Inferior parietal cortex (tissue), 1 donor: ENCODE measurements at regions not wholly inside any gene's neighbourhood (a gene's known extent, or its start where the extent isn't known, plus 50 kb on each side); places are given as distances from the start of the nearest gene placed in this dataset.
"Not testable (repeated sequence)": the region's sequence is repeated elsewhere in the genome, so short reads cannot be mapped to it uniquely, and the experiment has no call there.

Experiments used
- DNase-seq: peaks from one replicate; pipeline ENCODE4 v3.0.0-alpha.2; 2016; ENCODE audit errors: extremely low spot score

GRCh38 chr21:16218682-16219343 is 489.0 kb downstream of the USP25 start:
- no peak for DNase-seq

GRCh38 chr21:16224756-16225155 is 495.0 kb downstream of the USP25 start:
- not testable (repeated sequence) for DNase-seq

GRCh38 chr21:16239659-16240265 is 510.0 kb downstream of the USP25 start:
- DNase-seq, result no peak

GRCh38 chr21:16241016-16241415 is 511.2 kb downstream of the USP25 start:
- DNase-seq, result no peak

- no peak for DNase-seq
Observed at GRCh38 chr21:16241479-16241963, 511.7 kb downstream of the USP25 start.

GRCh38 chr21:16243396-16243795 is 513.6 kb downstream of the USP25 start:
- DNase-seq, result no peak

GRCh38 chr21:16248705-16249104 is 518.9 kb downstream of the USP25 start:
- DNase-seq, result no peak

- no peak for DNase-seq
Observed at GRCh38 chr21:16250273-16250672, 520.5 kb downstream of the USP25 start.

GRCh38 chr21:16258844-16259611 is 529.2 kb downstream of the USP25 start:
- no peak for DNase-seq

- no peak for DNase-seq
Observed at GRCh38 chr21:16262091-16262490, 532.3 kb downstream of the USP25 start.

GRCh38 chr21:16264319-16264718 is 534.5 kb downstream of the USP25 start:
- DNase-seq, result no peak

- no peak for DNase-seq
Observed at GRCh38 chr21:16269476-16269875, 539.7 kb downstream of the USP25 start.

- peak; percentile 59 for DNase-seq
Observed at GRCh38 chr21:16279731-16280581, 550.2 kb downstream of the USP25 start.

GRCh38 chr21:16280686-16281091 is 550.9 kb downstream of the USP25 start:
- DNase-seq, result no peak

GRCh38 chr21:16283516-16283915 is 553.7 kb downstream of the USP25 start:
- no peak for DNase-seq

GRCh38 chr21:16285605-16286126 is 555.9 kb downstream of the USP25 start:
- DNase-seq, result no peak

GRCh38 chr21:16287046-16287445 is 557.3 kb downstream of the USP25 start:
- no peak for DNase-seq

- no peak for DNase-seq
Observed at GRCh38 chr21:16291296-16291695, 561.5 kb downstream of the USP25 start.

- DNase-seq, result no peak
Observed at GRCh38 chr21:16294128-16294527, 564.3 kb downstream of the USP25 start.

GRCh38 chr21:16302851-16303282 is 573.1 kb downstream of the USP25 start:
- peak; percentile 73 for DNase-seq
